B cell (primary cell): ENCODE measurements at regions not wholly inside any gene's neighbourhood (a gene's known extent, or its start where the extent isn't known, plus 50 kb on each side); places are given as distances from the start of the nearest gene placed in this dataset.

Experiments used
- CTCF ChIP-seq: fragments of 200-600 bp; IDR thresholded peaks from one replicate; pipeline ENCODE4 v1.8.0; 2022; ENCODE audit warnings: antibody characterized with exemption, mild to moderate bottlenecking
- EZH2 ChIP-seq: IDR thresholded peaks from 2 replicates; pipeline ENCODE4 v1.6.1; 2012; ENCODE audit warnings: borderline replicate concordance, low read depth, mild to moderate bottlenecking, moderate library complexity, low read length; ENCODE audit not compliant: insufficient read depth, poor library complexity, severe bottlenecking

- TF ChIP-seq EZH2 (no peak), CTCF (no peak)
These were observed 274.7 kb downstream of the TTC6 start for GRCh38 chr14:37870170-37870569.
